Fibroblast of lung (primary cell): ENCODE measurements at regions not wholly inside any gene's neighbourhood (a gene's known extent, or its start where the extent isn't known, plus 50 kb on each side); places are given as distances from the start of the nearest gene placed in this dataset.
"Not testable (repeated sequence)": the region's sequence is repeated elsewhere in the genome, so short reads cannot be mapped to it uniquely, and the experiment has no call there.

Experiments used
- EZH2 ChIP-seq: IDR thresholded peaks from 2 replicates; pipeline ENCODE4 v1.5.1; 2012; ENCODE audit warnings: low read length, control low read depth, mild to moderate bottlenecking; ENCODE audit errors: missing control alignments
- TF ChIP-seq, protein P1 (sequence below), 2 donors: IDR thresholded peaks in 1 of 2; conservative IDR thresholded peaks in 1 of 2; 1 replicate in 1 of 2; 2 replicates in 1 of 2; pipeline ENCODE4 v1.5.1; 2011 to 2012; ENCODE audit warnings: low read length in 2 of 2, control low read depth in 1 of 2, inconsistent platforms in 1 of 2, low read depth in 1 of 2, mild to moderate bottlenecking in 1 of 2

DNA sequence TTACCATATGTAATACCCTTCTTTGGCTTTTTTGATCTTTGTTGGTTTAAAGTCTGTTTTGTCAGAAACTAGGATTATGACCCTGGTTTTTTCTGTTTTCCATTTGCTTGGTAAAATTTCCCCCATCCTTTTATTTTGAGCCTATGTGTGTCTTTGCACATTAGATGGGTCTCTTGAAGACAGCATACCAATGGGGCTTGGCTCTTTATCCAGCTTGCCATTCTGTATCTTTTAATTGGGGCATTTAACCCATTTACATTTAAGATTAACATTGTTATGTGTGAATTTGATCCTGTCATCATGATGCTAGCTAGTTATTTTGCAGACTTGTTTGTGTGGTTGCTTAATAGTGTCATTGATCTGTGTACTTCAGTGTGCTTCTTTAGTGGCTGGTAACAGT lies 103.1 kb upstream of the PHF24 start:
- TF ChIP-seq, protein P1, sequence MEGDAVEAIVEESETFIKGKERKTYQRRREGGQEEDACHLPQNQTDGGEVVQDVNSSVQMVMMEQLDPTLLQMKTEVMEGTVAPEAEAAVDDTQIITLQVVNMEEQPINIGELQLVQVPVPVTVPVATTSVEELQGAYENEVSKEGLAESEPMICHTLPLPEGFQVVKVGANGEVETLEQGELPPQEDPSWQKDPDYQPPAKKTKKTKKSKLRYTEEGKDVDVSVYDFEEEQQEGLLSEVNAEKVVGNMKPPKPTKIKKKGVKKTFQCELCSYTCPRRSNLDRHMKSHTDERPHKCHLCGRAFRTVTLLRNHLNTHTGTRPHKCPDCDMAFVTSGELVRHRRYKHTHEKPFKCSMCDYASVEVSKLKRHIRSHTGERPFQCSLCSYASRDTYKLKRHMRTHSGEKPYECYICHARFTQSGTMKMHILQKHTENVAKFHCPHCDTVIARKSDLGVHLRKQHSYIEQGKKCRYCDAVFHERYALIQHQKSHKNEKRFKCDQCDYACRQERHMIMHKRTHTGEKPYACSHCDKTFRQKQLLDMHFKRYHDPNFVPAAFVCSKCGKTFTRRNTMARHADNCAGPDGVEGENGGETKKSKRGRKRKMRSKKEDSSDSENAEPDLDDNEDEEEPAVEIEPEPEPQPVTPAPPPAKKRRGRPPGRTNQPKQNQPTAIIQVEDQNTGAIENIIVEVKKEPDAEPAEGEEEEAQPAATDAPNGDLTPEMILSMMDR (conservative IDR thresholded peaks at IDR 0.05 in 1 of 2, IDR thresholded peaks at IDR 0.05 in 1 of 2; ENCODE audit: low read depth in 1 of 2, low read length in 2 of 2) = not testable (repeated sequence)
- TF ChIP-seq EZH2 = not testable (repeated sequence)
